ENCODE measurements at regions not wholly inside any gene's neighbourhood (a gene's known extent, or its start where the extent isn't known, plus 50 kb on each side); places are given as distances from the start of the nearest gene placed in this dataset.
A peak's percentile ranks its signal among the peaks of the same experiment; 100 is the strongest.

DNA sequence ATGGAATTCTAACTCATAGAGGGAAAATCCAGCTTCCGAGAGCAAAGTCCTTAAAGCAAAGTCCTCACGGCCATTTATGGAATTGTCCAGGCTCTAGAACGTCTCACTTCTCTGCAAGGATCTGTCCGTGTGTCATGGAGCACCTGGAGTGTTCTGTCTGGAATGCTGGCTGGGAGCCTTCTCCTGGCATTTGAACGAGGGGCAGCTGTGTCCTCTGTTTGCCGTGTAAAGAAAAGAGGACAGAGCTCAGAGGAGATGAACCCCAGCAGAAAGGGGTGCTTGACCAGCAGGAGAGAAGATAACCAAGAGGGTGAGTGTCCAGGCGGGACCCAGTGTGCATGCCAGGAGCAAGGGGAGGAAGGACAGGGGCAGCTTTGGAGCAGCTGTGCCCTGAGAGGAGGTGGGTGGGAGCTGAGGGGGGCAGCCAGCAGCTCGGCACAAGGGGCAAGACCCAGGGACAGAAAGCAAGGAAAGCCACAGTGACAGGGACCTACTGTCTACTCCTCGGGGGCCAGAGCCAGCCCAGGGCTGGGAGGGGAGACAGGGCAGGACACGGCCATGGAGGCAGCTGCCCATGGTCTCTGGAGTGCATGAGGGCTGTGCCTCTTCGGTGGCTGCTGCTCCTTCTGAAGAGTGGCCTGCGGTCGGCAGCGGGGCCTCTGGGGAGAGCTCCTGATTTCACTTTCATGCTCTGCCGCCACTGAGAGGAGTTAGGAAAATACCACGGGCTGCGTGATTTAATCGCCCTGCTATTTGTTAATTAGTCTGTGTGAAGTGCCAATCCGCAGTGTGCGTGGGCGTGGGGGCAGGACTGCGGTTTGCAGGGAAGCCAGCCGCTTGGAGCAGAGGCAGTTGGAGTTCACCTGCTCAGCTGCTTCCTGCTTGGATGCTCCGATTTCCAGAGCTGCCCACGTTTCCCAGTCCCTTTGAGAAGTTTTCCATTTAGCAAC is 149.3 kb upstream of the SHH start (continued):
- TF ChIP-seq TFDP2 (CRISPR knock-in tag; IDR thresholded peaks at IDR 0.05) (no peak), YEATS4 (CRISPR knock-in tag; IDR thresholded peaks at IDR 0.05; ENCODE audit: borderline replicate concordance) (peak; percentile 49; the same call in 1 of the 2 replicates), TCF7 (IDR thresholded peaks at IDR 0.05; ENCODE audit: low read depth) (no peak), AFF4 (CRISPR knock-in tag; IDR thresholded peaks at IDR 0.05) (no peak), RAD21 (CRISPR knock-in tag; IDR thresholded peaks at IDR 0.05) (no peak), ZNF713 (CRISPR knock-in tag; IDR thresholded peaks at IDR 0.05) (no peak), ZNF205 (CRISPR knock-in tag; IDR thresholded peaks at IDR 0.05) (peak; percentile 98), PRDM10 (CRISPR knock-in tag; IDR thresholded peaks at IDR 0.05; ENCODE audit: low read depth) (no peak), ZNF17 (CRISPR knock-in tag; IDR thresholded peaks at IDR 0.05) (no peak)
- TF ChIP-seq, protein P1, sequence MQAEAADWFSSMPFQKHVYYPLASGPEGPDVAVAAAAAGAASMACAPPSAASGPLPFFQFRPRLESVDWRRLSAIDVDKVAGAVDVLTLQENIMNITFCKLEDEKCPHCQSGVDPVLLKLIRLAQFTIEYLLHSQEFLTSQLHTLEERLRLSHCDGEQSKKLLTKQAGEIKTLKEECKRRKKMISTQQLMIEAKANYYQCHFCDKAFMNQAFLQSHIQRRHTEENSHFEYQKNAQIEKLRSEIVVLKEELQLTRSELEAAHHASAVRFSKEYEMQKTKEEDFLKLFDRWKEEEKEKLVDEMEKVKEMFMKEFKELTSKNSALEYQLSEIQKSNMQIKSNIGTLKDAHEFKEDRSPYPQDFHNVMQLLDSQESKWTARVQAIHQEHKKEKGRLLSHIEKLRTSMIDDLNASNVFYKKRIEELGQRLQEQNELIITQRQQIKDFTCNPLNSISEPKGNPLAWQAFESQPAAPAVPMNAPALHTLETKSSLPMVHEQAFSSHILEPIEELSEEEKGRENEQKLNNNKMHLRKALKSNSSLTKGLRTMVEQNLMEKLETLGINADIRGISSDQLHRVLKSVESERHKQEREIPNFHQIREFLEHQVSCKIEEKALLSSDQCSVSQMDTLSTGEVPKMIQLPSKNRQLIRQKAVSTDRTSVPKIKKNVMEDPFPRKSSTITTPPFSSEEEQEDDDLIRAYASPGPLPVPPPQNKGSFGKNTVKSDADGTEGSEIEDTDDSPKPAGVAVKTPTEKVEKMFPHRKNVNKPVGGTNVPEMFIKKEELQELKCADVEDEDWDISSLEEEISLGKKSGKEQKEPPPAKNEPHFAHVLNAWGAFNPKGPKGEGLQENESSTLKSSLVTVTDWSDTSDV (CRISPR knock-in tag; IDR thresholded peaks at IDR 0.05): no peak
- TF ChIP-seq, protein P2, sequence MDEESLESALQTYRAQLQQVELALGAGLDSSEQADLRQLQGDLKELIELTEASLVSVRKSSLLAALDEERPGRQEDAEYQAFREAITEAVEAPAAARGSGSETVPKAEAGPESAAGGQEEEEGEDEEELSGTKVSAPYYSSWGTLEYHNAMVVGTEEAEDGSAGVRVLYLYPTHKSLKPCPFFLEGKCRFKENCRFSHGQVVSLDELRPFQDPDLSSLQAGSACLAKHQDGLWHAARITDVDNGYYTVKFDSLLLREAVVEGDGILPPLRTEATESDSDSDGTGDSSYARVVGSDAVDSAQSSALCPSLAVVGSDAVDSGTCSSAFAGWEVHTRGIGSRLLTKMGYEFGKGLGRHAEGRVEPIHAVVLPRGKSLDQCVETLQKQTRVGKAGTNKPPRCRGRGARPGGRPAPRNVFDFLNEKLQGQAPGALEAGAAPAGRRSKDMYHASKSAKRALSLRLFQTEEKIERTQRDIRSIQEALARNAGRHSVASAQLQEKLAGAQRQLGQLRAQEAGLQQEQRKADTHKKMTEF (CRISPR knock-in tag; IDR thresholded peaks at IDR 0.05): peak; percentile 51; the same call in 1 of the 2 replicates
- TF ChIP-seq, protein P3, sequence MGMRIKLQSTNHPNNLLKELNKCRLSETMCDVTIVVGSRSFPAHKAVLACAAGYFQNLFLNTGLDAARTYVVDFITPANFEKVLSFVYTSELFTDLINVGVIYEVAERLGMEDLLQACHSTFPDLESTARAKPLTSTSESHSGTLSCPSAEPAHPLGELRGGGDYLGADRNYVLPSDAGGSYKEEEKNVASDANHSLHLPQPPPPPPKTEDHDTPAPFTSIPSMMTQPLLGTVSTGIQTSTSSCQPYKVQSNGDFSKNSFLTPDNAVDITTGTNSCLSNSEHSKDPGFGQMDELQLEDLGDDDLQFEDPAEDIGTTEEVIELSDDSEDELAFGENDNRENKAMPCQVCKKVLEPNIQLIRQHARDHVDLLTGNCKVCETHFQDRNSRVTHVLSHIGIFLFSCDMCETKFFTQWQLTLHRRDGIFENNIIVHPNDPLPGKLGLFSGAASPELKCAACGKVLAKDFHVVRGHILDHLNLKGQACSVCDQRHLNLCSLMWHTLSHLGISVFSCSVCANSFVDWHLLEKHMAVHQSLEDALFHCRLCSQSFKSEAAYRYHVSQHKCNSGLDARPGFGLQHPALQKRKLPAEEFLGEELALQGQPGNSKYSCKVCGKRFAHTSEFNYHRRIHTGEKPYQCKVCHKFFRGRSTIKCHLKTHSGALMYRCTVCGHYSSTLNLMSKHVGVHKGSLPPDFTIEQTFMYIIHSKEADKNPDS (CRISPR knock-in tag; IDR thresholded peaks at IDR 0.05): no peak

All from HepG2 (cell line).